HG02973 (cell line): ENCODE measurements at regions not wholly inside any gene's neighbourhood (a gene's known extent, or its start where the extent isn't known, plus 50 kb on each side); places are given as distances from the start of the nearest gene placed in this dataset.
A peak's percentile ranks its signal among the peaks of the same experiment; 100 is the strongest.

Source experiments
- ATAC-seq: cut with Tn5 transposase; IDR thresholded peaks from one replicate; pipeline ENCODE4 v1.9.1; 2021; ENCODE audit warnings: moderate library complexity; ENCODE audit not compliant: unreplicated experiment

GRCh38 chr20:39394461-39394860 lies 432.3 kb downstream of the DHX35 start:
- ATAC-seq, result no peak

- ATAC-seq, result no peak
Measured at GRCh38 chr20:39390186-39390585, 428.0 kb downstream of the DHX35 start.

GRCh38 chr20:39381595-39381994 lies 419.5 kb downstream of the DHX35 start:
- ATAC-seq, result no peak

GRCh38 chr20:39378776-39379175 lies 416.6 kb downstream of the DHX35 start:
- no peak for ATAC-seq

DNA sequence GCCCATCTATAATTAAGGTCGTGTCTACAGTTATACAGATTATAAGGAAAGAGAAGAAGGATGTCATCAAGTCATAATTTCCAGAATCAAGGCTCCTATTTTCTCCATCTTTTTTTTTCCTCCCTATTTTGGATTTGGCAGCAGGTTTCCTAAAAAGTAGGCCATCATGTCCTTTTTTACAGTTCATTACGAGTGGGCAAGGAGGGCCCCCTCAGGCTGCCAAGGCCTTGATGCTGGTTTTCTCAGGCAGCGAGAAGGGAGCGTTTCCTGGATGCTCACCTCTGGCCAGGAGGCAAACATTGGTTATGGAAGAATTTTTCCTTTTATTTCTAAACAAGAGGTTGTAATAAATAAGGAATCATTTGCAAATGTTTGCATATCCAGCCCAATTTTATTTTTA lies 414.6 kb downstream of the DHX35 start:
- no peak for ATAC-seq

GRCh38 chr20:39364320-39364719 lies 402.2 kb downstream of the DHX35 start:
- no peak for ATAC-seq

GRCh38 chr20:39359981-39360620 lies 398.0 kb downstream of the DHX35 start:
- ATAC-seq, result no peak

- no peak for ATAC-seq
Measured at GRCh38 chr20:39358052-39358451, 395.9 kb downstream of the DHX35 start.

- ATAC-seq, result no peak
Measured at GRCh38 chr20:39356908-39357307, 394.8 kb downstream of the DHX35 start.

DNA sequence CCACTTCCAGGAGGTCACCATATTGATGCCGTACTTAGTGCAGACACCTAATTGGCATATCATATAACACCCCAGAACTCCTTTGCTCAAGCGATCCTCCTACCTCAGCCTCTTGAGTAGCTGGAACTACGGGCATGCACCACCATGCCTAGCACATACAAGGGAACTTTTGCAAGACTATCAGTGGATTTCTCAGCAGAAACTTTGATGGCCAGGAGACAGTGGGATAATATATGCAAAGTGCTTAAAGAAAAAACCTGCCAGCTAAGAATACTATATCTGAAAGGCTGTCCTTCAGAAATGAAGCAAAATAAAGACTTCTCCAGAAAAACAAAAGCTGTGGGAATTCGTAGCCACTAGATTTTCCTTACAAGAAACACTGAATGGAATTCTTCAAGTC lies 387.1 kb downstream of the DHX35 start:
- ATAC-seq, result no peak

- no peak for ATAC-seq
Measured at GRCh38 chr20:39347626-39348025, 385.5 kb downstream of the DHX35 start.

GRCh38 chr20:39342463-39342862 lies 380.3 kb downstream of the DHX35 start:
- no peak for ATAC-seq

GRCh38 chr20:39338469-39339376 lies 376.6 kb downstream of the DHX35 start:
- peak; percentile 93 for ATAC-seq

- no peak for ATAC-seq
Measured at GRCh38 chr20:39333211-39333610, 371.1 kb downstream of the DHX35 start.

DNA sequence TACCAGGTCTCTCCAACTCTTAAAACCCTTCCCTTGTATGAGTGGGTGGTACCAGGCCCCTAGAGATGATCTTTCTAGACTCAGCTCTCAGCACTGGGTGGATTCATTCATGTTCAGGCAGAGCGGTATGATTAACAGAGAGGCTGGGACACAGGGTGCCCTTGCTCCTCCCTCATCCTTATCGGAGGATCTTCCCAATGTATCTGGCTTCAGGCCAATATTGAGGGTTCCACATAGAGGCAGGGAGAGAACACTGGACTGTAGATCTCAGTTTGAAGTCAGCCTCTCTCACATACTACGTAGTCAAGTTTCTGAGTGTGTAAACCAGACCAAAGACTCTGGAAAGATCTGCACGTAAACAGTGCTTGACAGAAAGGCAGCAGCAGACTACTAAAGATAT lies 366.2 kb downstream of the DHX35 start:
- ATAC-seq, result no peak

GRCh38 chr20:39326050-39326449 lies 363.9 kb downstream of the DHX35 start:
- no peak for ATAC-seq

GRCh38 chr20:39318911-39319310 lies 356.8 kb downstream of the DHX35 start:
- ATAC-seq, result no peak

DNA sequence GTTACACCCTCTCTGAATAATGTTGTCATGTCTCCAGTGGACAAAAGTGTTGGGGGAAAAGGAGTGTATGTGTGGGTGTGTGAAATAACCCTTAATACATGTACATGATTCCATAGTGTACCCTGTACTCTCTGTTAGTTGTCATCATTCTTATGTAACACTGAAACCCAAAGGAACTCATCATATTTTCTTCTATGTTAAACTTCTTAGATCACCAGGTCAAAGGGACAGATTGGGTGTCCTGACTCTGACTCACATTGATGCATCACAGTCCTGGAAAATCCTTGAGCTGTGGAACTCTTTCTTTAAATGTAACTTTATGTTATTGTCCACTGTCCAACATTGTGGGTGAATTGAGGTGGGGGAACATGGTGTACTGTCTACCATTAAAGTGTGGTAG lies 350.5 kb downstream of the DHX35 start:
- ATAC-seq, result no peak

- no peak for ATAC-seq
Measured at GRCh38 chr20:39311851-39312506, 349.8 kb downstream of the DHX35 start.

- no peak for ATAC-seq
Measured at GRCh38 chr20:39310363-39310995, 348.3 kb downstream of the DHX35 start.

DNA sequence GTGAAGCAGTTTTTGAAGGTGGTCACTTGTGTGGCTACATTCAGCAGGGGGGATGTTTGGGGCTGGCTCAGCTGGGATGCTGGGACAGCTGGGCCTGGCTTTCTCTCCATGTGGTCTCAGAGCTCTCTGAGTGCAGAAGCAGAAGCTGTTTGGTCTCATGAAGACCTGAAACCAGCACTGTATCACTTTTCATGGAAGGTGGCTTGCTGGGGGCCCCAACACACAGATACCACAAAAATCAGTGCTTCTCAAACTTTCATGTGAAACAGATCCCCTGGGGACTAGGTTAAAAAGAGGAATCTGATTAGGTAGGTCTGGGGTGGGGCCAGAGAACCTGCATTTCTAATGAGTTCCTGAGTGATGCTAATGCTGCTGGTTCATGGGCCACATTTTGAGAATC lies 347.3 kb downstream of the DHX35 start:
- ATAC-seq, result no peak
